GOT3 (cell line): ENCODE measurements at regions not wholly inside any gene's neighbourhood (a gene's known extent, or its start where the extent isn't known, plus 50 kb on each side); places are given as distances from the start of the nearest gene placed in this dataset.
"Not testable (repeated sequence)": the region's sequence is repeated elsewhere in the genome, so short reads cannot be mapped to it uniquely, and the experiment has no call there.

Source experiments
- DNase-seq: peaks from one replicate; lab custom pipeline; 2025; ENCODE audit warnings: mixed read lengths; lab: John Stamatoyannopoulos, UW

GRCh38 chr4:112082954-112083586 is 62.2 kb upstream of the FAM241A start:
- no peak for DNase-seq

GRCh38 chr4:112083587-112084347 is 61.5 kb upstream of the FAM241A start:
- DNase-seq = no peak

- no peak for DNase-seq
Observed at GRCh38 chr4:112085156-112086035, 59.9 kb upstream of the FAM241A start.

- no peak for DNase-seq
Observed at GRCh38 chr4:112086036-112086434, 59.2 kb upstream of the FAM241A start.

- not testable (repeated sequence) for DNase-seq
Observed at GRCh38 chr4:112086661-112087060, 58.6 kb upstream of the FAM241A start.

- not testable (repeated sequence) for DNase-seq
Observed at GRCh38 chr4:112092330-112092729, 52.9 kb upstream of the FAM241A start.

- DNase-seq = no peak
Observed at GRCh38 chr4:112093636-112094202, 51.5 kb upstream of the FAM241A start.

GRCh38 chr4:112094330-112094729 is 50.9 kb upstream of the FAM241A start:
- DNase-seq = no peak
